NCI-H1417 (cell line): ENCODE measurements at regions not wholly inside any gene's neighbourhood (a gene's known extent, or its start where the extent isn't known, plus 50 kb on each side); places are given as distances from the start of the nearest gene placed in this dataset.

ENCODE experiments used
- DNase-seq, 3 experiments: peaks; one replicate each; lab custom pipeline; 2025; lab: John Stamatoyannopoulos, UW

- no peak for DNase-seq
These were observed 696.8 kb downstream of the SEMA5A start for GRCh38 chr5:8848997-8849594.

GRCh38 chr5:8851101-8851500 is 694.8 kb downstream of the SEMA5A start:
- no peak for DNase-seq

- DNase-seq: no peak
These were observed 688.8 kb downstream of the SEMA5A start for GRCh38 chr5:8857051-8857450.

- DNase-seq: no peak
These were observed 684.1 kb downstream of the SEMA5A start for GRCh38 chr5:8861764-8862163.

- no peak for DNase-seq
These were observed 681.8 kb downstream of the SEMA5A start for GRCh38 chr5:8864053-8864452.

- DNase-seq: no peak
These were observed 680.6 kb downstream of the SEMA5A start for GRCh38 chr5:8865266-8865665.

- DNase-seq: no peak
These were observed 680.0 kb downstream of the SEMA5A start for GRCh38 chr5:8865686-8866374.

GRCh38 chr5:8868283-8868682 is 677.6 kb downstream of the SEMA5A start:
- no peak for DNase-seq

- DNase-seq: peak in 1 of 3 experiments; percentile 36
These were observed 675.9 kb downstream of the SEMA5A start for GRCh38 chr5:8869932-8870331.

GRCh38 chr5:8870349-8870958 is 675.4 kb downstream of the SEMA5A start:
- no peak for DNase-seq

- DNase-seq: no peak
These were observed 674.9 kb downstream of the SEMA5A start for GRCh38 chr5:8870959-8871355.

GRCh38 chr5:8871446-8871845 is 674.4 kb downstream of the SEMA5A start:
- DNase-seq: no peak

- DNase-seq: no peak
These were observed 670.2 kb downstream of the SEMA5A start for GRCh38 chr5:8875722-8876121.

- no peak for DNase-seq
These were observed 666.6 kb downstream of the SEMA5A start for GRCh38 chr5:8879248-8879647.

GRCh38 chr5:8884029-8884428 is 661.8 kb downstream of the SEMA5A start:
- DNase-seq: no peak

GRCh38 chr5:8892926-8893325 is 652.9 kb downstream of the SEMA5A start:
- peak in 2 of 3 experiments; percentile 35 to 55 for DNase-seq

GRCh38 chr5:8894031-8894430 is 651.8 kb downstream of the SEMA5A start:
- DNase-seq: no peak

- DNase-seq: no peak
These were observed 650.8 kb downstream of the SEMA5A start for GRCh38 chr5:8895062-8895461.

- no peak for DNase-seq
These were observed 650.3 kb downstream of the SEMA5A start for GRCh38 chr5:8895599-8895998.

- DNase-seq: peak in 1 of 3 experiments; percentile 35
These were observed 648.6 kb downstream of the SEMA5A start for GRCh38 chr5:8897316-8897715.

GRCh38 chr5:8905021-8905420 is 640.9 kb downstream of the SEMA5A start:
- DNase-seq: peak; percentile 24 to 94 (median 84)

- DNase-seq: no peak
These were observed 639.4 kb downstream of the SEMA5A start for GRCh38 chr5:8906303-8906967.
